ENCODE measurements at regions not wholly inside any gene's neighbourhood (a gene's known extent, or its start where the extent isn't known, plus 50 kb on each side); places are given as distances from the start of the nearest gene placed in this dataset.

GRCh38 chr18:73900106-73900835, 247.4 kb downstream of the FBXO15 start:
- TF ChIP-seq, protein P1, sequence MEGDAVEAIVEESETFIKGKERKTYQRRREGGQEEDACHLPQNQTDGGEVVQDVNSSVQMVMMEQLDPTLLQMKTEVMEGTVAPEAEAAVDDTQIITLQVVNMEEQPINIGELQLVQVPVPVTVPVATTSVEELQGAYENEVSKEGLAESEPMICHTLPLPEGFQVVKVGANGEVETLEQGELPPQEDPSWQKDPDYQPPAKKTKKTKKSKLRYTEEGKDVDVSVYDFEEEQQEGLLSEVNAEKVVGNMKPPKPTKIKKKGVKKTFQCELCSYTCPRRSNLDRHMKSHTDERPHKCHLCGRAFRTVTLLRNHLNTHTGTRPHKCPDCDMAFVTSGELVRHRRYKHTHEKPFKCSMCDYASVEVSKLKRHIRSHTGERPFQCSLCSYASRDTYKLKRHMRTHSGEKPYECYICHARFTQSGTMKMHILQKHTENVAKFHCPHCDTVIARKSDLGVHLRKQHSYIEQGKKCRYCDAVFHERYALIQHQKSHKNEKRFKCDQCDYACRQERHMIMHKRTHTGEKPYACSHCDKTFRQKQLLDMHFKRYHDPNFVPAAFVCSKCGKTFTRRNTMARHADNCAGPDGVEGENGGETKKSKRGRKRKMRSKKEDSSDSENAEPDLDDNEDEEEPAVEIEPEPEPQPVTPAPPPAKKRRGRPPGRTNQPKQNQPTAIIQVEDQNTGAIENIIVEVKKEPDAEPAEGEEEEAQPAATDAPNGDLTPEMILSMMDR (IDR thresholded peaks at IDR 0.05; ENCODE audit: low read depth, low read length, missing input control) = no peak
- TF ChIP-seq, protein P2, sequence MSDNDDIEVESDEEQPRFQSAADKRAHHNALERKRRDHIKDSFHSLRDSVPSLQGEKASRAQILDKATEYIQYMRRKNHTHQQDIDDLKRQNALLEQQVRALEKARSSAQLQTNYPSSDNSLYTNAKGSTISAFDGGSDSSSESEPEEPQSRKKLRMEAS (IDR thresholded peaks at IDR 0.05) = no peak
- TF ChIP-seq SP1 (IDR thresholded peaks at IDR 0.05) (no peak), RAD21 (IDR thresholded peaks at IDR 0.05) (no peak)

All from liver (tissue), 3 donors.